Calu3 (cell line): ENCODE measurements at regions not wholly inside any gene's neighbourhood (a gene's known extent, or its start where the extent isn't known, plus 50 kb on each side); places are given as distances from the start of the nearest gene placed in this dataset.

Experiments
- BruUV-seq: library from RNA; stranded (reverse); fragments of 400-500 nt; replicated peaks from 2 replicates; lab custom pipeline; 2021; lab: Mats Ljungman, UMichigan
- CTCF ChIA-PET: fragments of 300-600 bp; sonication (Branson Sonifier 250); formaldehyde crosslinking; loops from one replicate; lab custom pipeline; 2022; ENCODE audit warnings: antibody characterized with exemption; lab: Charles Lee
- DNase-seq: peaks from one replicate; pipeline ENCODE4 v3.0.0; 2022
- H3K27ac Mint-ChIP-seq: one replicate; pipeline ENCODE4 v1.8.0; 2022; ENCODE audit warnings: mixed read lengths; ENCODE audit not compliant: unreplicated experiment
- H3K27me3 Mint-ChIP-seq: one replicate; pipeline ENCODE4 v1.8.0; 2022; ENCODE audit warnings: mixed read lengths; ENCODE audit not compliant: unreplicated experiment
- H3K36me3 Mint-ChIP-seq: one replicate; pipeline ENCODE4 v1.8.0; 2022; ENCODE audit warnings: mild to moderate bottlenecking, moderate library complexity, mixed read lengths; ENCODE audit not compliant: insufficient read depth, unreplicated experiment
- H3K4me1 Mint-ChIP-seq: one replicate; pipeline ENCODE4 v1.8.0; 2022; ENCODE audit warnings: mild to moderate bottlenecking, low read depth, mixed read lengths; ENCODE audit not compliant: unreplicated experiment
- H3K4me3 Mint-ChIP-seq: one replicate; pipeline ENCODE4 v1.8.0; 2022; ENCODE audit warnings: mild to moderate bottlenecking, low read depth, moderate library complexity, mixed read lengths; ENCODE audit not compliant: unreplicated experiment
- H3K9me3 Mint-ChIP-seq: one replicate; pipeline ENCODE4 v1.8.0; 2022; ENCODE audit warnings: low read depth, mixed read lengths; ENCODE audit not compliant: unreplicated experiment
- intact Hi-C: fragments of 100-400 bp; cut with micrococcal nuclease; formaldehyde crosslinking; loops from one replicate; pipeline ENCODE4 v1.10.0; 2022; ENCODE audit not compliant: unreplicated experiment
- TF ChIP-seq, protein P1 (sequence below): fragments of 200-600 bp; IDR thresholded peaks from one replicate; pipeline ENCODE4 v1.8.0; 2022; ENCODE audit warnings: antibody characterized with exemption; ENCODE audit not compliant: unreplicated experiment

DNA sequence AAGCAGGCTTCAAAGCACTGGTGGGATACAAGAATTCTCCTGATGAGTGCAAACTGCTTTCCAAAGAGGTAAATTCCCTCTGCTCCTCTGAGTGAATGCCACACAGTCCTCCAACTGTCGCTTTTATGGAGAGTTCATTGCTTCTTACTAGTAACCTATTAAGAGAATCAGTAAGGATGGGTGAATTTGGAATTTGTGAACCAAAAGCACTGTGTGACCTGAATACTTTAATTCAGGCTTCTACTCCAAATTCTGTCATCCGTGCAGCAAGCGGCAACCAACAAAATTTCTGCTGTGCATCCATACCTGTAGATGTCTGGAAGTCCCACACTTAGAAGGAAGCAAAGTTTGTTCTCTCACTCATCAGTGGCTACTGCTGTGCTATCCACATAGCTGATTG is 66.7 kb upstream of the SNRK start:
- DNase-seq = no peak
- Mint-ChIP-seq H3K9me3 (peaks cover 7% of the 10 kb centered on the region), H3K27ac (no peak overlapping the region), H3K4me1 (peaks cover 24% of the 10 kb centered on the region), H3K4me3 (no peak overlapping the region), H3K27me3 (no peaks in the 10 kb centered on the region), H3K36me3 (peaks cover 2% of the 10 kb centered on the region)
- CTCF ChIA-PET = no interaction called here
- TF ChIP-seq, protein P1, sequence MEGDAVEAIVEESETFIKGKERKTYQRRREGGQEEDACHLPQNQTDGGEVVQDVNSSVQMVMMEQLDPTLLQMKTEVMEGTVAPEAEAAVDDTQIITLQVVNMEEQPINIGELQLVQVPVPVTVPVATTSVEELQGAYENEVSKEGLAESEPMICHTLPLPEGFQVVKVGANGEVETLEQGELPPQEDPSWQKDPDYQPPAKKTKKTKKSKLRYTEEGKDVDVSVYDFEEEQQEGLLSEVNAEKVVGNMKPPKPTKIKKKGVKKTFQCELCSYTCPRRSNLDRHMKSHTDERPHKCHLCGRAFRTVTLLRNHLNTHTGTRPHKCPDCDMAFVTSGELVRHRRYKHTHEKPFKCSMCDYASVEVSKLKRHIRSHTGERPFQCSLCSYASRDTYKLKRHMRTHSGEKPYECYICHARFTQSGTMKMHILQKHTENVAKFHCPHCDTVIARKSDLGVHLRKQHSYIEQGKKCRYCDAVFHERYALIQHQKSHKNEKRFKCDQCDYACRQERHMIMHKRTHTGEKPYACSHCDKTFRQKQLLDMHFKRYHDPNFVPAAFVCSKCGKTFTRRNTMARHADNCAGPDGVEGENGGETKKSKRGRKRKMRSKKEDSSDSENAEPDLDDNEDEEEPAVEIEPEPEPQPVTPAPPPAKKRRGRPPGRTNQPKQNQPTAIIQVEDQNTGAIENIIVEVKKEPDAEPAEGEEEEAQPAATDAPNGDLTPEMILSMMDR = no peak
- intact Hi-C loops = no loop called here
- BruUV-seq = no TSS peak

DNA sequence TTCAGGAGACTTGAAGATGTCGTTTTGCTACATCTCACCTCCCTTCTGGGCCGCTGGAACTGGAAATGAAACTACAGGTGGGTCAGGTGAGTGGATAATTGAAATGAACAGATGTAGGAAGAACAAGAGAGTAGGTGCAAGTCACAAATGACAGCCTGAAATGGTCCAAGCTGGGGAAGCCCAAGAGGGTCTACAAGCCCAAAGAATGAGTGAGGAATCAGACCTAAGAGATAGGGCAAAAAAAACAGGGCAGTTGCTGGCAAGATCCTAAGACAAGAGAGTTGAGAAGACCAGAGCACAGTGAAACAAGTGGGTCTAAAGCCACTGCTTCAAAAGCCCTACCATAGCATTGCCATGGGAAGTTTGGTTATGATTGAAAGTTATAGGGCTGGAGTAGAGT is 67.4 kb upstream of the SNRK start:
- CTCF ChIA-PET = no interaction called here
- Mint-ChIP-seq H3K27ac (no peak overlapping the region), H3K27me3 (no peaks in the 10 kb centered on the region), H3K36me3 (peaks cover 4% of the 10 kb centered on the region), H3K4me1 (peaks cover 31% of the 10 kb centered on the region), H3K4me3 (no peak overlapping the region), H3K9me3 (peaks cover 7% of the 10 kb centered on the region)
- intact Hi-C loops = no loop called here
- BruUV-seq = no TSS peak
- TF ChIP-seq, protein P1 = no peak
- DNase-seq = no peak

DNA sequence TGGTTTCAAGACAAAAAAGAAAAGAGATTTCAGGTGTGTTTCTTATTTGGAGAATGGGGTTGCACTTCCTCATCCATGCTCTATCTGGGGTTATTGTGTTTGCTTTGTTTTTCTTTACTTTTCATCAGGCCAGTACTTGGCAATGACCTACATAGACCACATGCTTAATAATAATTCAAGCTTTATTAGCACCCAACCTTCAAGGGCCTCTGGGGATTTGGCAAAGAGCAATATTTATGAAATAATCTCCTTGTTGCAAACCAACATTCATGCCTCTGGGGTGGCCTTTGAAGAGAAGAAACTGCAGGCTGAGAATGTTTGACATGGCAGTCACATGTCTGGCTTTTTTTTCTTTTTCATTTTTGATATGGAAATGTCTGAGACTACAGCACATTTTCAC is 68.2 kb upstream of the SNRK start:
- H3K36me3 Mint-ChIP-seq = peaks cover 4% of the 10 kb centered on the region
- peaks cover 7% of the 10 kb centered on the region for H3K9me3 Mint-ChIP-seq
- BruUV-seq = no TSS peak
- intact Hi-C loops = no loop called here
- H3K27me3 Mint-ChIP-seq = no peaks in the 10 kb centered on the region
- no peak overlapping the region for H3K27ac Mint-ChIP-seq
- no peak overlapping the region for H3K4me3 Mint-ChIP-seq
- TF ChIP-seq, protein P1 = no peak
- CTCF ChIA-PET = no interaction called here
- DNase-seq = no peak
- peaks cover 39% of the 10 kb centered on the region for H3K4me1 Mint-ChIP-seq

DNA sequence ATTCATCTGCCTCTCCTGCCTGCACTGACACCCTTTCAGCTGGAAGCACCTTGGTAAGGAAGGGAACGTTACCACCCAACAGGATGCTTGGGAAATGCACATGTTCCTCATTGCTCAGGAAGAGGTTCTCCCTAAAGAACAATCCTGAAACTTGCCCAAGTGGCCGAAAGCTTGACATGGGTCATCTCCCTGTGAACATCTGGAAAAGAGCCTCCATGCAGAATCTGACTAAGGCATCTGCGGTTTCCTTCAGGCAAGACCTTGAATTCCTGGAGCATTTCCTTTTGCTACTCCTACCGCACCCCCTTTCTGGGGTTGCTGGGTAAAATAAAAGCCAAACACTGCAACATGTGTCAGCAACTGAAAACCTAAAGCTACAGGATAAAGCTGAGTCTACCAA is 68.7 kb upstream of the SNRK start:
- DNase-seq = no peak
- Mint-ChIP-seq H3K27ac (peak overlapping the region; percentile 54), H3K4me1 (peaks cover 44% of the 10 kb centered on the region), H3K9me3 (peaks cover 4% of the 10 kb centered on the region), H3K36me3 (peaks cover 4% of the 10 kb centered on the region), H3K27me3 (no peaks in the 10 kb centered on the region), H3K4me3 (no peak overlapping the region)
- CTCF ChIA-PET = no interaction called here
- intact Hi-C loops = no loop called here
- TF ChIP-seq, protein P1 = no peak
- no TSS peak for BruUV-seq
